HCT116 (cell line): ENCODE measurements at regions not wholly inside any gene's neighbourhood (a gene's known extent, or its start where the extent isn't known, plus 50 kb on each side); places are given as distances from the start of the nearest gene placed in this dataset.
A peak's percentile ranks its signal among the peaks of the same experiment; 100 is the strongest.

Source experiments
- ATAC-seq: fragments of 200-7000 bp; cut with Tn5 transposase; 2 replicates; pipeline ENCODE4 v1.9.1; 2020; ENCODE audit warnings: mild to moderate bottlenecking, moderate library complexity
- BruUV-seq: library from RNA; stranded (reverse); fragments of 400-500 nt; replicated peaks from 2 replicates; lab custom pipeline; 2021; lab: Mats Ljungman, UMichigan
- CTCF ChIA-PET: fragments of 300-600 bp; sonication (Branson Sonifier 250); formaldehyde crosslinking; loops from one replicate; lab custom pipeline; 2021; ENCODE audit warnings: antibody characterized with exemption; lab: Charles Lee
- POLR2A ChIA-PET: fragments of 300-600, 350-600 bp; sonication (Branson Sonifier 250); formaldehyde crosslinking; loops from one replicate; lab custom pipeline; 2021; ENCODE audit warnings: antibody characterized with exemption; lab: Charles Lee
- RAD21 ChIA-PET, 2 experiments: fragments of 300-600 bp; sonication (Branson Sonifier 250); formaldehyde crosslinking; loops; one replicate each; lab custom pipeline; 2023; ENCODE audit warnings: low total read pairs in 2 of 2; ENCODE audit not compliant: uncharacterized antibody in 2 of 2, unreplicated experiment in 2 of 2, low non-redundant PET in 1 of 2; lab: Charles Lee
- DNase-seq: peaks from one replicate; pipeline ENCODE4 v3.0.0-alpha.2; 2010; ENCODE audit warnings: low read depth, low spot score
- H2AFZ ChIP-seq: fragments of 200-600 bp; shearing (Covaris generic), sonication (generic); 2 replicates; pipeline ENCODE4 v1.6.1; 2017; ENCODE audit warnings: low read depth, mixed run types, mixed read lengths, antibody characterized with exemption, low read length; ENCODE audit not compliant: poor library complexity, severe bottlenecking
- H3K27ac ChIP-seq: 2 replicates; pipeline ENCODE4 v1.5.1; 2012; ENCODE audit warnings: low read depth, low read length
- H3K27me3 ChIP-seq: fragments of 200-600 bp; sonication (generic); 2 replicates; pipeline ENCODE4 v1.6.1; 2016; ENCODE audit warnings: mixed run types, low read length, mixed read lengths; ENCODE audit not compliant: insufficient read depth
- H3K36me3 ChIP-seq, 2 experiments: fragments of 200-500 bp in 1 of 2; fragments of 200-600 bp in 1 of 2; sonication (Bioruptor generic) in 1 of 2; sonication (generic) in 1 of 2; 2 replicates each; pipeline versions ENCODE4 v1.5.1 to v1.6.1; 2014 to 2016; ENCODE audit warnings: low read length in 2 of 2, inconsistent platforms in 1 of 2, mixed read lengths in 1 of 2, mixed run types in 1 of 2; ENCODE audit not compliant: insufficient read depth in 2 of 2, control insufficient read depth in 1 of 2
- H3K4me1 ChIP-seq, 2 experiments: fragments of 200-600 bp in 1 of 2; sonication (generic) in 1 of 2; 2 replicates each; pipeline versions ENCODE4 v1.5.1 to v1.6.1; 2012 to 2017; ENCODE audit warnings: low read length in 2 of 2, inconsistent platforms in 1 of 2, mild to moderate bottlenecking in 1 of 2, mixed read lengths in 1 of 2, mixed run types in 1 of 2, moderate library complexity in 1 of 2; ENCODE audit not compliant: insufficient read depth in 2 of 2, control insufficient read depth in 1 of 2
- H3K4me2 ChIP-seq: fragments of 200-600 bp; sonication (generic); 2 replicates; pipeline ENCODE4 v1.6.1; 2017; ENCODE audit warnings: mixed run types, low read length, mixed read lengths
- H3K4me3 ChIP-seq, 2 experiments: fragments of 200-600 bp in 1 of 2; sonication (generic) in 1 of 2; replicated peaks in 1 of 2; 2 replicates each; pipeline ENCODE4 v1.5.1; 2011 to 2016; ENCODE audit warnings: low read length in 2 of 2, control low read depth in 1 of 2, low read depth in 1 of 2, mild to moderate bottlenecking in 1 of 2, mixed read lengths in 1 of 2, mixed run types in 1 of 2
- H3K79me2 ChIP-seq: fragments of 200-600 bp; sonication (generic); 2 replicates; pipeline ENCODE4 v1.6.1; 2017; ENCODE audit warnings: mild to moderate bottlenecking, mixed run types, low read length, moderate library complexity, mixed read lengths; ENCODE audit not compliant: insufficient read depth
- H3K9ac ChIP-seq: fragments of 200-600 bp; sonication (generic); 2 replicates; pipeline ENCODE4 v1.6.1; 2016; ENCODE audit warnings: low read length, mixed read lengths
- H3K9me2 ChIP-seq: fragments of 200-600 bp; sonication (generic), shearing (Covaris generic); 2 replicates; pipeline ENCODE4 v1.6.1; 2017; ENCODE audit warnings: mixed run types, mild to moderate bottlenecking, moderate library complexity; ENCODE audit not compliant: insufficient read depth
- H3K9me3 ChIP-seq, 2 experiments: fragments of 200-500 bp in 1 of 2; fragments of 200-600 bp in 1 of 2; sonication (Bioruptor generic) in 1 of 2; sonication (generic) in 1 of 2; 2 replicates each; pipeline ENCODE4 v1.6.1; 2014 to 2017; ENCODE audit warnings: low read length in 2 of 2, mixed read lengths in 2 of 2, inconsistent platforms in 1 of 2, low read depth in 1 of 2, mild to moderate bottlenecking in 1 of 2, mixed run types in 1 of 2, moderate library complexity in 1 of 2; ENCODE audit not compliant: control insufficient read depth in 1 of 2, insufficient read depth in 1 of 2
- H4K20me1 ChIP-seq: fragments of 200-600 bp; sonication (generic), shearing (Covaris generic); 2 replicates; pipeline ENCODE4 v1.6.1; 2017; ENCODE audit warnings: mixed run types, mild to moderate bottlenecking, moderate library complexity; ENCODE audit not compliant: insufficient read depth
- CBX3 ChIP-seq: IDR thresholded peaks from 2 replicates; pipeline ENCODE4 v1.6.1; 2012; ENCODE audit warnings: low read depth
- EGR1 ChIP-seq: IDR thresholded peaks from 2 replicates; pipeline ENCODE4 v1.6.1; 2012; ENCODE audit warnings: low read depth
- EZH2 ChIP-seq: fragments of 200-600 bp; sonication (generic); IDR thresholded peaks from 2 replicates; pipeline ENCODE4 v1.6.1; 2017; ENCODE audit warnings: antibody characterized with exemption, mixed run types
- EZH2phosphoT487 ChIP-seq: fragments of 200-600 bp; IDR thresholded peaks from 2 replicates; pipeline ENCODE4 v1.6.1; 2018; ENCODE audit warnings: antibody characterized with exemption, borderline replicate concordance
- JUND ChIP-seq: IDR thresholded peaks from 2 replicates; pipeline ENCODE4 v1.6.1; 2012
- RAD21 ChIP-seq: IDR thresholded peaks from 2 replicates; pipeline ENCODE4 v1.6.1; 2012; ENCODE audit warnings: low read depth, mild to moderate bottlenecking
- SIN3A ChIP-seq: IDR thresholded peaks from 2 replicates; pipeline ENCODE4 v1.6.1; 2012; ENCODE audit warnings: low read depth
- YY1 ChIP-seq: IDR thresholded peaks from 2 replicates; pipeline ENCODE4 v1.6.1; 2011; ENCODE audit warnings: low read length, low read depth, moderate library complexity, mild to moderate bottlenecking; ENCODE audit not compliant: insufficient replicate concordance; ENCODE audit errors: extremely low read depth
- ZNF274 ChIP-seq: fragments of 200-500 bp; sonication (Bioruptor generic); IDR thresholded peaks from 2 replicates; pipeline ENCODE4 v1.6.1; 2014; ENCODE audit warnings: mild to moderate bottlenecking, low read depth, low read length, inconsistent platforms
- intact Hi-C: fragments of 100-400 bp; cut with micrococcal nuclease; formaldehyde crosslinking; loops from 2 replicates; pipeline ENCODE4 v1.10.0; 2022
- TF ChIP-seq, protein P1 (sequence below), 3 experiments: fragments of 200-600 bp in 1 of 3; sonication (generic) in 1 of 3; IDR thresholded peaks in 2 of 3; conservative IDR thresholded peaks in 1 of 3; 2 replicates each; pipeline ENCODE4 v1.5.1; 2012 to 2017; ENCODE audit warnings: low read depth in 2 of 3, low read length in 2 of 3, antibody characterized with exemption in 1 of 3, borderline replicate concordance in 1 of 3, control low read depth in 1 of 3, mild to moderate bottlenecking in 1 of 3, mixed read lengths in 1 of 3, mixed run types in 1 of 3, moderate library complexity in 1 of 3; ENCODE audit not compliant: insufficient read depth in 1 of 3

- H3K4me3 ChIP-seq, result no peak overlapping the region
- H3K9me3 ChIP-seq, result no peaks in the 10 kb centered on the region; a peak in 1 of 4 replicates
- TF ChIP-seq YY1 (no peak), SIN3A (no peak), EGR1 (no peak), RAD21 (peak; percentile 34; the same call in 1 of the 2 replicates), ZNF274 (no peak), JUND (no peak), EZH2phosphoT487 (no peak), CBX3 (no peak), EZH2 (no peak)
- TF ChIP-seq, protein P1, sequence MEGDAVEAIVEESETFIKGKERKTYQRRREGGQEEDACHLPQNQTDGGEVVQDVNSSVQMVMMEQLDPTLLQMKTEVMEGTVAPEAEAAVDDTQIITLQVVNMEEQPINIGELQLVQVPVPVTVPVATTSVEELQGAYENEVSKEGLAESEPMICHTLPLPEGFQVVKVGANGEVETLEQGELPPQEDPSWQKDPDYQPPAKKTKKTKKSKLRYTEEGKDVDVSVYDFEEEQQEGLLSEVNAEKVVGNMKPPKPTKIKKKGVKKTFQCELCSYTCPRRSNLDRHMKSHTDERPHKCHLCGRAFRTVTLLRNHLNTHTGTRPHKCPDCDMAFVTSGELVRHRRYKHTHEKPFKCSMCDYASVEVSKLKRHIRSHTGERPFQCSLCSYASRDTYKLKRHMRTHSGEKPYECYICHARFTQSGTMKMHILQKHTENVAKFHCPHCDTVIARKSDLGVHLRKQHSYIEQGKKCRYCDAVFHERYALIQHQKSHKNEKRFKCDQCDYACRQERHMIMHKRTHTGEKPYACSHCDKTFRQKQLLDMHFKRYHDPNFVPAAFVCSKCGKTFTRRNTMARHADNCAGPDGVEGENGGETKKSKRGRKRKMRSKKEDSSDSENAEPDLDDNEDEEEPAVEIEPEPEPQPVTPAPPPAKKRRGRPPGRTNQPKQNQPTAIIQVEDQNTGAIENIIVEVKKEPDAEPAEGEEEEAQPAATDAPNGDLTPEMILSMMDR (IDR thresholded peaks at IDR 0.05 in 2 of 3, conservative IDR thresholded peaks at IDR 0.05 in 1 of 3; ENCODE audit: borderline replicate concordance in 1 of 3, insufficient read depth in 1 of 3, low read depth in 2 of 3, low read length in 2 of 3), result peak in 2 of 3 experiments; percentile 31 to 39; a peak in 3 of 6 replicates
- ATAC-seq (no peak), DNase-seq (no peak)
- ChIA-PET POLR2A (no interaction called here), RAD21 (no interaction called here), CTCF (interaction anchor here (2.0 kb wide), 1 partner anchor 1089 kb away, joined by 5 read pairs; no protein-coding TSS in a partner anchor)
- no peaks in the 10 kb centered on the region for H3K36me3 ChIP-seq
- no peaks in the 10 kb centered on the region for H3K27me3 ChIP-seq
- intact Hi-C loops, result loop anchor here (1.0 kb wide), 1 partner anchor 1089 kb away; no protein-coding TSS in a partner anchor
- no peaks in the 10 kb centered on the region for H3K4me1 ChIP-seq
- H3K9me2 ChIP-seq, result no peaks in the 10 kb centered on the region
- H3K79me2 ChIP-seq, result no peaks in the 10 kb centered on the region
- no TSS peak for BruUV-seq
- H3K27ac ChIP-seq, result no peak overlapping the region
- H3K4me2 ChIP-seq, result no peak overlapping the region
- no peak overlapping the region for H3K9ac ChIP-seq
- no peaks in the 10 kb centered on the region for H4K20me1 ChIP-seq
- no peak overlapping the region for H2AFZ ChIP-seq
Measured at GRCh38 chr5:18305288-18305924, 671.1 kb downstream of the TAF11L14 start.
